ENCODE measurements at regions not wholly inside any gene's neighbourhood (a gene's known extent, or its start where the extent isn't known, plus 50 kb on each side); places are given as distances from the start of the nearest gene placed in this dataset.

- DNase-seq: no peak
- in situ Hi-C loops (cut with HindIII; ENCODE audit: low pct_ligation_motif_present, low pct_unique_long_range_greater_than_20kb, low sequenced_read_pairs): no loop called here
Measured at GRCh38 chr9:27847380-27847779, 274.1 kb upstream of the C9orf72 start.

- DNase-seq: no peak
- in situ Hi-C loops (cut with HindIII; ENCODE audit: low pct_ligation_motif_present, low pct_unique_long_range_greater_than_20kb, low sequenced_read_pairs): no loop called here
Measured at GRCh38 chr9:27847818-27848217, 274.5 kb upstream of the C9orf72 start.

- DNase-seq: no peak
- in situ Hi-C loops (cut with HindIII; ENCODE audit: low pct_ligation_motif_present, low pct_unique_long_range_greater_than_20kb, low sequenced_read_pairs): no loop called here
Measured at GRCh38 chr9:27848315-27848714, 275.0 kb upstream of the C9orf72 start.

- no peak for DNase-seq
- in situ Hi-C loops (cut with HindIII; ENCODE audit: low pct_ligation_motif_present, low pct_unique_long_range_greater_than_20kb, low sequenced_read_pairs): no loop called here
Measured at GRCh38 chr9:27851858-27852257, 278.6 kb upstream of the C9orf72 start.

- in situ Hi-C loops (cut with HindIII; ENCODE audit: low pct_ligation_motif_present, low pct_unique_long_range_greater_than_20kb, low sequenced_read_pairs): no loop called here
- no peak for DNase-seq
Measured at GRCh38 chr9:27853529-27853928, 280.2 kb upstream of the C9orf72 start.

GRCh38 chr9:27856054-27856453 lies 282.8 kb upstream of the C9orf72 start:
- no peak for DNase-seq
- in situ Hi-C loops (cut with HindIII; ENCODE audit: low pct_ligation_motif_present, low pct_unique_long_range_greater_than_20kb, low sequenced_read_pairs): no loop called here

GRCh38 chr9:27856748-27857147 lies 283.5 kb upstream of the C9orf72 start:
- in situ Hi-C loops (cut with HindIII; ENCODE audit: low pct_ligation_motif_present, low pct_unique_long_range_greater_than_20kb, low sequenced_read_pairs): no loop called here
- no peak for DNase-seq

- no peak for DNase-seq
- in situ Hi-C loops (cut with HindIII; ENCODE audit: low pct_ligation_motif_present, low pct_unique_long_range_greater_than_20kb, low sequenced_read_pairs): no loop called here
Measured at GRCh38 chr9:27861887-27862286, 288.6 kb upstream of the C9orf72 start.

- DNase-seq: peak; percentile 94
- in situ Hi-C loops (cut with HindIII; ENCODE audit: low pct_ligation_motif_present, low pct_unique_long_range_greater_than_20kb, low sequenced_read_pairs): no loop called here
Measured at GRCh38 chr9:27864644-27865438, 291.6 kb upstream of the C9orf72 start.

- in situ Hi-C loops (cut with HindIII; ENCODE audit: low pct_ligation_motif_present, low pct_unique_long_range_greater_than_20kb, low sequenced_read_pairs): no loop called here
Measured at GRCh38 chr9:27866741-27867140, 293.5 kb upstream of the C9orf72 start.

GRCh38 chr9:27870404-27870803 lies 297.1 kb upstream of the C9orf72 start:
- in situ Hi-C loops (cut with HindIII; ENCODE audit: low pct_ligation_motif_present, low pct_unique_long_range_greater_than_20kb, low sequenced_read_pairs): no loop called here
- peak; percentile 27 for DNase-seq

More at GRCh38 chr9:27866741-27867140, 293.5 kb upstream of the C9orf72 start:
- no peak for DNase-seq

- in situ Hi-C loops (cut with HindIII; ENCODE audit: low pct_ligation_motif_present, low pct_unique_long_range_greater_than_20kb, low sequenced_read_pairs): no loop called here
- no peak for DNase-seq
Measured at GRCh38 chr9:27880156-27880555, 306.9 kb upstream of the C9orf72 start.

- DNase-seq: no peak
- in situ Hi-C loops (cut with HindIII; ENCODE audit: low pct_ligation_motif_present, low pct_unique_long_range_greater_than_20kb, low sequenced_read_pairs): no loop called here
Measured at GRCh38 chr9:27880635-27881034, 307.4 kb upstream of the C9orf72 start.

- in situ Hi-C loops (cut with HindIII; ENCODE audit: low pct_ligation_motif_present, low pct_unique_long_range_greater_than_20kb, low sequenced_read_pairs): no loop called here
- DNase-seq: peak; percentile 51
Measured at GRCh38 chr9:27888661-27889295, 315.5 kb upstream of the C9orf72 start.

- DNase-seq: no peak
- in situ Hi-C loops (cut with HindIII; ENCODE audit: low pct_ligation_motif_present, low pct_unique_long_range_greater_than_20kb, low sequenced_read_pairs): no loop called here
Measured at GRCh38 chr9:27924502-27924901, 351.2 kb upstream of the C9orf72 start.

- in situ Hi-C loops (cut with HindIII; ENCODE audit: low pct_ligation_motif_present, low pct_unique_long_range_greater_than_20kb, low sequenced_read_pairs): no loop called here
- DNase-seq: no peak
Measured at GRCh38 chr9:27925815-27926214, 352.5 kb upstream of the C9orf72 start.

GRCh38 chr9:27929841-27930240 lies 356.6 kb upstream of the C9orf72 start:
- DNase-seq: no peak
- in situ Hi-C loops (cut with HindIII; ENCODE audit: low pct_ligation_motif_present, low pct_unique_long_range_greater_than_20kb, low sequenced_read_pairs): no loop called here

GRCh38 chr9:27933210-27934025 lies 360.1 kb upstream of the C9orf72 start:
- DNase-seq: no peak
- in situ Hi-C loops (cut with HindIII; ENCODE audit: low pct_ligation_motif_present, low pct_unique_long_range_greater_than_20kb, low sequenced_read_pairs): no loop called here

- in situ Hi-C loops (cut with HindIII; ENCODE audit: low pct_ligation_motif_present, low pct_unique_long_range_greater_than_20kb, low sequenced_read_pairs): no loop called here
- no peak for DNase-seq
Measured at GRCh38 chr9:27934471-27934870, 361.2 kb upstream of the C9orf72 start.

Measured in ACHN (cell line).